ENCODE measurements at regions not wholly inside any gene's neighbourhood (a gene's known extent, or its start where the extent isn't known, plus 50 kb on each side); places are given as distances from the start of the nearest gene placed in this dataset.

DNA sequence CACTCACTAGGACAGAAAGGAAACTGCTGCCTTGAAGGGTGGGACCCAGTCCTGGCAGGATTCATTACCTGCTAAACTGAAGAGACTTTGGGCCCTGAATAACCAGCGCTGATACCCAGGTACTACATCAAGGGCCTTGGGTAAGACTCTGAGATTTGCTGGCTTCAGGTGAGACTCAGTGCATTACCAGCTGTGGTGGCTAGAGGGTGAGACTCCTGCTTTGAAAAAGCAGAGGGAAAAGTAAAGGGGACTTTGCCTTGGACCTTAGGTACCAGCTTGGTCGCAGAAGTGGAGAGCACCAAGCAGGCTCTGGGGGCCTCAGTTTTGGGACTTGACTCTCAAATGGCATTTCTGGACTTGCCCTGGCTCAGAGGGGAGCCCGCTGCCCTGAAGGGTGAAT is 673.3 kb downstream of the NXPH1 start (continued):
- no peak for TF ChIP-seq MAX (IDR thresholded peaks at IDR 0.05)
- no peak for TF ChIP-seq FOSL1 (IDR thresholded peaks at IDR 0.05; ENCODE audit: low read depth)
- no peak for TF ChIP-seq ZFX (IDR thresholded peaks at IDR 0.05)
- no peak for TF ChIP-seq CEBPB (IDR thresholded peaks at IDR 0.05; ENCODE audit: low read depth)
- no peak for TF ChIP-seq TCF7L2 (IDR thresholded peaks at IDR 0.05; ENCODE audit: borderline replicate concordance, extremely low read depth, insufficient read depth, insufficient read length)
- TF ChIP-seq SRF (IDR thresholded peaks at IDR 0.05; ENCODE audit: low read depth), result no peak
- TF ChIP-seq RAD21 (IDR thresholded peaks at IDR 0.05; ENCODE audit: low read depth), result no peak
- TF ChIP-seq REST (IDR thresholded peaks at IDR 0.05; ENCODE audit: low read depth), result no peak
- no peak for TF ChIP-seq ELF1 (IDR thresholded peaks at IDR 0.05; ENCODE audit: borderline replicate concordance, low read depth)
- no peak for TF ChIP-seq SP1 (IDR thresholded peaks at IDR 0.05; ENCODE audit: low read depth)

- ChIA-PET RAD21 (ENCODE audit: low non-redundant PET in 1 of 2, low total read pairs in 2 of 2, uncharacterized antibody in 2 of 2, unreplicated experiment in 2 of 2) (no interaction called here), POLR2A (no interaction called here), CTCF (no interaction called here)
- peaks cover 0 to 10% of the 10 kb centered on the region in 2 experiments; a peak in 3 of 4 replicates for H3K9me3 ChIP-seq (ENCODE audit: control insufficient read depth in 1 of 2, insufficient read depth in 1 of 2, low read depth in 1 of 2, low read length in 2 of 2)
- H3K4me2 ChIP-seq (ENCODE audit: low read length), result no peak overlapping the region
- H3K9me2 ChIP-seq (ENCODE audit: insufficient read depth), result no peaks in the 10 kb centered on the region
- H3K4me1 ChIP-seq (ENCODE audit: control insufficient read depth in 1 of 2, insufficient read depth in 2 of 2, low read length in 2 of 2), result no peaks in the 10 kb centered on the region
- no TSS peak for BruUV-seq (replicated peaks)
- DNase-seq (ENCODE audit: low read depth, low spot score) (no peak), ATAC-seq (no peak)
- H3K79me2 ChIP-seq (ENCODE audit: insufficient read depth, low read length), result no peaks in the 10 kb centered on the region
- no peak overlapping the region for H3K9ac ChIP-seq (ENCODE audit: low read length)
- no peaks in the 10 kb centered on the region for H3K36me3 ChIP-seq (ENCODE audit: control insufficient read depth in 1 of 2, insufficient read depth in 2 of 2, low read length in 2 of 2)
- H3K27me3 ChIP-seq (ENCODE audit: insufficient read depth, low read length), result no peaks in the 10 kb centered on the region
- no peak overlapping the region for H2AFZ ChIP-seq (ENCODE audit: low read depth, low read length, poor library complexity, severe bottlenecking)
- TF ChIP-seq, protein P1, sequence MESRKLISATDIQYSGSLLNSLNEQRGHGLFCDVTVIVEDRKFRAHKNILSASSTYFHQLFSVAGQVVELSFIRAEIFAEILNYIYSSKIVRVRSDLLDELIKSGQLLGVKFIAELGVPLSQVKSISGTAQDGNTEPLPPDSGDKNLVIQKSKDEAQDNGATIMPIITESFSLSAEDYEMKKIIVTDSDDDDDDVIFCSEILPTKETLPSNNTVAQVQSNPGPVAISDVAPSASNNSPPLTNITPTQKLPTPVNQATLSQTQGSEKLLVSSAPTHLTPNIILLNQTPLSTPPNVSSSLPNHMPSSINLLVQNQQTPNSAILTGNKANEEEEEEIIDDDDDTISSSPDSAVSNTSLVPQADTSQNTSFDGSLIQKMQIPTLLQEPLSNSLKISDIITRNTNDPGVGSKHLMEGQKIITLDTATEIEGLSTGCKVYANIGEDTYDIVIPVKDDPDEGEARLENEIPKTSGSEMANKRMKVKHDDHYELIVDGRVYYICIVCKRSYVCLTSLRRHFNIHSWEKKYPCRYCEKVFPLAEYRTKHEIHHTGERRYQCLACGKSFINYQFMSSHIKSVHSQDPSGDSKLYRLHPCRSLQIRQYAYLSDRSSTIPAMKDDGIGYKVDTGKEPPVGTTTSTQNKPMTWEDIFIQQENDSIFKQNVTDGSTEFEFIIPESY (IDR thresholded peaks at IDR 0.05; ENCODE audit: extremely low read depth, insufficient replicate concordance, low read length), result no peak
- TF ChIP-seq CEBPB (IDR thresholded peaks at IDR 0.05; ENCODE audit: low read depth) (no peak), EZH2 (IDR thresholded peaks at IDR 0.05) (no peak), TCF7L2 (IDR thresholded peaks at IDR 0.05; ENCODE audit: borderline replicate concordance, extremely low read depth, insufficient read depth, insufficient read length) (no peak), CBX3 (IDR thresholded peaks at IDR 0.05; ENCODE audit: low read depth) (no peak), ZNF274 (IDR thresholded peaks at IDR 0.05; ENCODE audit: low read depth, low read length) (no peak), ZFX (IDR thresholded peaks at IDR 0.05) (no peak), YY1 (IDR thresholded peaks at IDR 0.05; ENCODE audit: extremely low read depth, insufficient replicate concordance, low read depth, low read length) (no peak)
- intact Hi-C loops (cut with micrococcal nuclease), result no loop called here
- H3K27ac ChIP-seq (ENCODE audit: low read depth, low read length), result no peak overlapping the region
- H3K4me3 ChIP-seq (replicated peaks in 1 of 2; ENCODE audit: low read depth in 1 of 2, low read length in 2 of 2), result no peak overlapping the region
- no peaks in the 10 kb centered on the region for H4K20me1 ChIP-seq (ENCODE audit: insufficient read depth)
These were observed 686.9 kb downstream of the NXPH1 start for GRCh38 chr7:9120331-9120730.
